H9 (cell line): ENCODE measurements at regions not wholly inside any gene's neighbourhood (a gene's known extent, or its start where the extent isn't known, plus 50 kb on each side); places are given as distances from the start of the nearest gene placed in this dataset.

Experiments used
- DNase-seq: peaks from one replicate; pipeline ENCODE4 v3.0.0-alpha.2; 2017
- H2AFZ ChIP-seq: one replicate; pipeline ENCODE4 v1.6.1; 2013; ENCODE audit warnings: mild to moderate bottlenecking, low read length, control low read depth, moderate library complexity
- H2AK5ac ChIP-seq: 2 replicates; pipeline ENCODE4 v1.6.1; 2013; ENCODE audit warnings: low read length, control low read depth, mixed read lengths; ENCODE audit not compliant: insufficient read length
- H2BK120ac ChIP-seq: one replicate; pipeline ENCODE4 v1.6.1; 2013; ENCODE audit warnings: low read depth, mild to moderate bottlenecking, low read length, control low read depth, inconsistent platforms; ENCODE audit not compliant: poor library complexity, severe bottlenecking
- H2BK12ac ChIP-seq: 2 replicates; pipeline ENCODE4 v1.6.1; 2013; ENCODE audit warnings: low read length, control low read depth, mixed read lengths, low read depth; ENCODE audit not compliant: insufficient read length
- H2BK15ac ChIP-seq: 2 replicates; pipeline ENCODE4 v1.6.1; 2013; ENCODE audit warnings: low read depth, low read length, control low read depth
- H2BK20ac ChIP-seq: one replicate; pipeline ENCODE4 v1.6.1; 2013; ENCODE audit warnings: low read depth, mild to moderate bottlenecking, low read length, control low read depth, inconsistent platforms; ENCODE audit not compliant: poor library complexity, severe bottlenecking
- H2BK5ac ChIP-seq: 2 replicates; pipeline ENCODE4 v1.6.1; 2013; ENCODE audit warnings: low read length, control low read depth, mixed read lengths; ENCODE audit not compliant: insufficient read length
- H3K14ac ChIP-seq: 2 replicates; pipeline ENCODE4 v1.6.1; 2013; ENCODE audit warnings: low read length, control low read depth; ENCODE audit not compliant: insufficient read depth
- H3K18ac ChIP-seq: 2 replicates; pipeline ENCODE4 v1.6.1; 2013; ENCODE audit warnings: low read depth, mild to moderate bottlenecking, mixed read lengths, low read length, control low read depth; ENCODE audit not compliant: insufficient read length
- H3K23ac ChIP-seq: 2 replicates; pipeline ENCODE4 v1.6.1; 2013; ENCODE audit warnings: low read length, control low read depth, mixed read lengths, low read depth; ENCODE audit not compliant: insufficient read length
- H3K23me2 ChIP-seq: 2 replicates; pipeline ENCODE4 v1.6.1; 2013; ENCODE audit warnings: low read depth, mild to moderate bottlenecking, mixed read lengths, low read length, control low read depth; ENCODE audit not compliant: insufficient read length, poor library complexity, severe bottlenecking
- H3K27ac ChIP-seq: 2 replicates; pipeline ENCODE4 v1.5.1; 2013; ENCODE audit warnings: low read length, control low read depth, mixed read lengths, low read depth; ENCODE audit not compliant: insufficient read length
- H3K27me3 ChIP-seq: 2 replicates; pipeline ENCODE4 v1.6.1; 2013; ENCODE audit warnings: low read length, control low read depth, inconsistent platforms; ENCODE audit not compliant: insufficient read depth
- H3K4ac ChIP-seq: 2 replicates; pipeline ENCODE4 v1.6.1; 2013; ENCODE audit warnings: low read depth, mild to moderate bottlenecking, control low read depth, inconsistent platforms, low read length, moderate library complexity
- H3K4me1 ChIP-seq: 2 replicates; pipeline ENCODE4 v1.6.1; 2013; ENCODE audit warnings: low read length, control low read depth, inconsistent platforms; ENCODE audit not compliant: insufficient read depth
- H3K4me2 ChIP-seq: 2 replicates; pipeline ENCODE4 v1.6.1; 2013; ENCODE audit warnings: low read length, control low read depth, mixed read lengths; ENCODE audit not compliant: insufficient read length, insufficient read depth
- H3K56ac ChIP-seq: 2 replicates; pipeline ENCODE4 v1.6.1; 2013; ENCODE audit warnings: low read depth, mild to moderate bottlenecking, mixed read lengths, low read length, control low read depth; ENCODE audit not compliant: insufficient read length
- H3K79me1 ChIP-seq: 2 replicates; pipeline ENCODE4 v1.6.1; 2013; ENCODE audit warnings: low read depth, mild to moderate bottlenecking, moderate library complexity, low read length, control low read depth, inconsistent platforms; ENCODE audit not compliant: insufficient read depth, poor library complexity, severe bottlenecking
- H3K79me2 ChIP-seq: 2 replicates; pipeline ENCODE4 v1.6.1; 2013; ENCODE audit warnings: low read length, control low read depth, inconsistent platforms; ENCODE audit not compliant: insufficient read depth
- H3K9ac ChIP-seq: 2 replicates; pipeline ENCODE4 v1.6.1; 2013; ENCODE audit warnings: low read length, control low read depth, mixed read lengths; ENCODE audit not compliant: insufficient read length; ENCODE audit errors: extremely low read depth
- H3K9me3 ChIP-seq: one replicate; pipeline ENCODE4 v1.6.1; 2013; ENCODE audit warnings: low read depth, low read length, inconsistent platforms; ENCODE audit not compliant: control insufficient read depth
- H3T11ph ChIP-seq: one replicate; pipeline ENCODE4 v1.6.1; 2013; ENCODE audit warnings: mild to moderate bottlenecking, low read length, control low read depth, inconsistent platforms
- H4K20me1 ChIP-seq: one replicate; pipeline ENCODE4 v1.6.1; 2013; ENCODE audit not compliant: control insufficient read depth, insufficient read length, insufficient read depth
- H4K5ac ChIP-seq: 2 replicates; pipeline ENCODE4 v1.6.1; 2013; ENCODE audit warnings: low read depth, mild to moderate bottlenecking, mixed read lengths, low read length, control low read depth; ENCODE audit not compliant: insufficient read length
- H4K8ac ChIP-seq: replicated peaks from 2 replicates; pipeline ENCODE4 v1.6.1; 2013; ENCODE audit warnings: low read length, control low read depth, mixed read lengths, low read depth; ENCODE audit not compliant: insufficient read length
- H4K91ac ChIP-seq: 2 replicates; pipeline ENCODE4 v1.6.1; 2013; ENCODE audit warnings: low read depth, mild to moderate bottlenecking, moderate library complexity, mixed read lengths, low read length, control low read depth; ENCODE audit not compliant: insufficient read length
- H3K27ac Mint-ChIP-seq, 3 experiments: 2 replicates in 2 of 3; 3 replicates in 1 of 3; pipeline ENCODE4 v1.8.0; 2020 to 2021; ENCODE audit warnings: mixed read lengths in 3 of 3, mild to moderate bottlenecking in 1 of 3, moderate library complexity in 1 of 3
- H3K27me3 Mint-ChIP-seq: 2 replicates; pipeline ENCODE4 v1.8.0; 2021; ENCODE audit warnings: low read depth, mild to moderate bottlenecking, moderate library complexity, mixed read lengths
- H3K36me3 Mint-ChIP-seq, 3 experiments: 2 replicates in 2 of 3; 3 replicates in 1 of 3; pipeline ENCODE4 v1.8.0; 2020 to 2021; ENCODE audit warnings: low read depth in 3 of 3, mixed read lengths in 3 of 3; ENCODE audit not compliant: insufficient read depth in 1 of 3
- H3K4me1 Mint-ChIP-seq, 2 experiments: 2 replicates each; pipeline ENCODE4 v1.8.0; 2020; ENCODE audit warnings: mixed read lengths in 2 of 2
- H3K4me3 Mint-ChIP-seq, 2 experiments: 2 replicates in 1 of 2; 3 replicates in 1 of 2; pipeline ENCODE4 v1.8.0; 2020 to 2021; ENCODE audit warnings: mild to moderate bottlenecking in 2 of 2, mixed read lengths in 2 of 2, moderate library complexity in 1 of 2
- H3K9me3 Mint-ChIP-seq, 2 experiments: 2 replicates in 1 of 2; 3 replicates in 1 of 2; pipeline ENCODE4 v1.8.0; 2020; ENCODE audit warnings: mild to moderate bottlenecking in 2 of 2, mixed read lengths in 2 of 2, moderate library complexity in 1 of 2
- WGBS: extraction: QIAGEN DNeasy Blood & Tissue Kit; methylation state at CpG from one replicate; pipeline ENCODE4 v1.1.7; 2013; ENCODE audit warnings: missing lambda C conversion rate, low lambda C conversion rate, mixed read lengths; ENCODE audit not compliant: insufficient read length; ENCODE audit errors: extremely low coverage; 5-methylcytosine and 5-hydroxymethylcytosine counted together
- TF ChIP-seq, protein P1 (sequence below): fragments of 200-600 bp; sonication (generic); conservative IDR thresholded peaks from 3 replicates; pipeline ENCODE4 v1.8.0; 2021; ENCODE audit warnings: antibody characterized with exemption, mild to moderate bottlenecking

DNA sequence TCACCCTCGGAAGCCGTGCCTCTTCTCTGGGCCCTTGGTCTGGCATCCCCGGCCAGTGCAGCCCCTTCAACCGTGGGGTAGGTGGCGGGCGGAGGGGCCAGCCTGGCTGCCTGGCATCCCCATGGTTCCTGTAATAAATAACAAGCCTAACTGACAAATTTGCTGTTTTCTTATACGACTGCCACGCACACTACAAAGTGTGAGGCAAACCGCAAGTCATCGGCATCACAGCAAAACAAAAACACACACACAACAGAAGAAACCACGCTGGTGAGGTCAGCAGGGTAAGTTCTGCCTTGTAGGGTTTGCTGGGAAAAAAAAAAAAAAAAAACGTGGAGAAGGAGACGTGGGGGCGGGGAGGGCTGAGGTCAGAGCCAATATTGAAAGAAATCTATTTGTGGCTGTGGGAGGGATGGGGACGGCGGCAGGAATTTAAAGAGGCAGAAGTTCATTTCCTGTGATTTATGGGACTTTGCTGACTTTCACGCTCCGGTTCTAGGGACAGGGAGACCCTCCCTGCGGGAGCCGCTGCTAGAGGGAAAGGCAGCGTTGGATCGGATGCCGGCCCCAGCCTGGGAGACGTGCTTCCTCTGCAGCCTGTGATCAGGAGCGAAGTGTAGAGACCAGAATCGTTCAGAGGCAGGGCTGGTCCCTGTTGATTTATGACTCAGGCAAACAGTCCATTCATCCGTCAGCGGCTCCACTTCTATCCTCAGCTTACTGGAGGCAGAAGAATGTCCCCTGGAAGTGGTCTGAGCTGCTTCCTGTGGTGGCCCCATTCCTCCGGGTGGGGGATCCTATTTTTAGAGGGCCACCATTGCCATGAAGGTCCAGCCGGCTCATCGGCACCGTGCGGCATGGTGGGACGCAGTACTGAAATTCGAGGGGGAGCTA is 162.8 kb downstream of the FOXL1 start:
- Histone ChIP-seq H2AFZ (no peak overlapping the region), H4K8ac (no peak overlapping the region), H2BK15ac (0 out of 2 replicates have a peak overlapping the region, but pooled peaks have one; percentile 82), H2AK5ac (no peak overlapping the region), H2BK5ac (no peak overlapping the region), H3K18ac (peak overlapping the region; percentile 62), H3K23me2 (no peaks in the 10 kb centered on the region), H2BK12ac (peak overlapping the region; percentile 25), H4K5ac (no peak overlapping the region), H3K79me1 (no peaks in the 10 kb centered on the region), H2BK20ac (no peak overlapping the region), H3T11ph (no peak overlapping the region), H3K4me2 (peak overlapping the region; percentile 11), H3K27me3 (no peaks in the 10 kb centered on the region), H3K23ac (no peak overlapping the region), H2BK120ac (no peak overlapping the region), H4K20me1 (no peaks in the 10 kb centered on the region), H3K9me3 (no peaks in the 10 kb centered on the region), H3K79me2 (no peaks in the 10 kb centered on the region), H3K4me1 (no peaks in the 10 kb centered on the region; the same call in 1 of the 2 replicates), H3K4ac (no peak overlapping the region), H3K27ac (peak overlapping the region; percentile 27), H4K91ac (no peak overlapping the region), H3K56ac (no peak overlapping the region), H3K14ac (peak overlapping the region; percentile 67), H3K9ac (no peak overlapping the region)
- peak; percentile 54 for DNase-seq
- peaks cover 11 to 17% of the 10 kb centered on the region in 2 experiments for H3K9me3 Mint-ChIP-seq
- peak overlapping the region; percentile 17 to 51; a peak in 3 of 5 replicates for H3K4me3 Mint-ChIP-seq
- H3K27ac Mint-ChIP-seq, result peak overlapping the region in 2 of 3 experiments; percentile 81 to 86; a peak in 3 of 7 replicates
- H3K36me3 Mint-ChIP-seq, result peaks cover 9 to 20% (median 13%) of the 10 kb centered on the region in 3 experiments
- TF ChIP-seq, protein P1, sequence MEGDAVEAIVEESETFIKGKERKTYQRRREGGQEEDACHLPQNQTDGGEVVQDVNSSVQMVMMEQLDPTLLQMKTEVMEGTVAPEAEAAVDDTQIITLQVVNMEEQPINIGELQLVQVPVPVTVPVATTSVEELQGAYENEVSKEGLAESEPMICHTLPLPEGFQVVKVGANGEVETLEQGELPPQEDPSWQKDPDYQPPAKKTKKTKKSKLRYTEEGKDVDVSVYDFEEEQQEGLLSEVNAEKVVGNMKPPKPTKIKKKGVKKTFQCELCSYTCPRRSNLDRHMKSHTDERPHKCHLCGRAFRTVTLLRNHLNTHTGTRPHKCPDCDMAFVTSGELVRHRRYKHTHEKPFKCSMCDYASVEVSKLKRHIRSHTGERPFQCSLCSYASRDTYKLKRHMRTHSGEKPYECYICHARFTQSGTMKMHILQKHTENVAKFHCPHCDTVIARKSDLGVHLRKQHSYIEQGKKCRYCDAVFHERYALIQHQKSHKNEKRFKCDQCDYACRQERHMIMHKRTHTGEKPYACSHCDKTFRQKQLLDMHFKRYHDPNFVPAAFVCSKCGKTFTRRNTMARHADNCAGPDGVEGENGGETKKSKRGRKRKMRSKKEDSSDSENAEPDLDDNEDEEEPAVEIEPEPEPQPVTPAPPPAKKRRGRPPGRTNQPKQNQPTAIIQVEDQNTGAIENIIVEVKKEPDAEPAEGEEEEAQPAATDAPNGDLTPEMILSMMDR, result no peak
- peaks cover 18% of the 10 kb centered on the region for H3K27me3 Mint-ChIP-seq
- WGBS, result no CpG with 5 or more reads among the region's 35 CpGs
- H3K4me1 Mint-ChIP-seq, result peaks cover 34 to 38% of the 10 kb centered on the region in 2 experiments
